ENCODE measurements at regions not wholly inside any gene's neighbourhood (a gene's known extent, or its start where the extent isn't known, plus 50 kb on each side); places are given as distances from the start of the nearest gene placed in this dataset.
A peak's percentile ranks its signal among the peaks of the same experiment; 100 is the strongest.

DNA sequence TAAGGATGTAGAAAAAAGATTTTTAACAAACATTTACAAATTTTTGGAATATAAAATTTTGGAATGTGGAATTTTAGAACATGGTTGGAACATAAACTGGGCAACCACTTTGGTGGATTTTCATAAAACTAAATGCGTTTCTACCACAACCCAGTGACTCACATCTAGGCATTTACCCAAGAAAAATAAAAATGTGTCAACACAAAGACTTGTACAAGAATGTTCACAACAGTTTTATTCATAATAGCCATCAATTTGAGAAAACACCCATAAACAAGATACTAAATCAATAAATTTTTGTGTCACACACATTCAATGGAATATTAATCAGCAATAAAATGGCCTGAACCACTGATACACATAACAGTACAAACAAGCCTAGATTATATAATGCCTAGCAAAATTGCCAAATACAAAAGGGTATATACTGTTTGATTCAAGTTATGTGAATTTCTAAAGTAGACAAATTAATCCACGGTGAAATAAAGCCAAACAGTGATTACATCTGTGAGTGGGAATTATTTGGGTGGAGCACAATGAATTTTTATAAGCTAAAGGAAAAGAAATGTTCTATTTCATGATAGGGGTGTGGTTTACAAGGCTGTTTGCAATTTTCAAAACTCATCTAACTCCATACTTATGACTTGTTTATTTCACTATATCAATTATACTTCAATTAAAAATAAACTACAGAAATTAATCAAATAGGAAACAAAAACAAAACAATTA lies 415.2 kb upstream of the OR4E1 start:
- DNase-seq = no peak

DNA sequence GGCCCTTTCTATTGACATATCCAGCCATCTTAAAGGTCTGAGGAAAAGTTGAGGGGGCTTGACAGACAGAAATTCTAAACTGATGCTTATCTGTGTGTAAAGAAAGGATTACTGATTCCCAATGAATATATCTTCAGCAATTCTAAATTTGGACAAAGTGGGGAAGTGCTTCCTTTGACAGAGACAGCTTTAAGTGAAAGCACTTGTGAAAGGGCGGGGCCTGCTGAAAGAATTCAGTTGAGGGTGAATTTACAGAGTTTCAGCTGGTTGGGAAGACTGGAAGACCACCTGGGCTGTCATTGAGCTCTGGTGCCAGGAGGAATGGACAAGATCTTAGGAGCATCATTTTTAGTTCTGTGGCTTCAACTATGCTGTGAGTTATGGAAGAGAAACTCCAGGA lies 412.5 kb upstream of the OR4E1 start:
- DNase-seq = no peak

- peak; percentile 18 for DNase-seq
Observed at GRCh38 chr14:22084393-22085281, 411.0 kb upstream of the OR4E1 start.

GRCh38 chr14:22081337-22081736 lies 407.7 kb upstream of the OR4E1 start:
- DNase-seq = no peak

GRCh38 chr14:22079766-22080165 lies 406.1 kb upstream of the OR4E1 start:
- no peak for DNase-seq

- DNase-seq = no peak
Observed at GRCh38 chr14:22073801-22074200, 400.2 kb upstream of the OR4E1 start.

GRCh38 chr14:22071006-22071405 lies 397.4 kb upstream of the OR4E1 start:
- DNase-seq = no peak

GRCh38 chr14:22070119-22070982 lies 396.7 kb upstream of the OR4E1 start:
- DNase-seq = no peak

GRCh38 chr14:22065347-22065746 lies 391.7 kb upstream of the OR4E1 start:
- DNase-seq = no peak

DNA sequence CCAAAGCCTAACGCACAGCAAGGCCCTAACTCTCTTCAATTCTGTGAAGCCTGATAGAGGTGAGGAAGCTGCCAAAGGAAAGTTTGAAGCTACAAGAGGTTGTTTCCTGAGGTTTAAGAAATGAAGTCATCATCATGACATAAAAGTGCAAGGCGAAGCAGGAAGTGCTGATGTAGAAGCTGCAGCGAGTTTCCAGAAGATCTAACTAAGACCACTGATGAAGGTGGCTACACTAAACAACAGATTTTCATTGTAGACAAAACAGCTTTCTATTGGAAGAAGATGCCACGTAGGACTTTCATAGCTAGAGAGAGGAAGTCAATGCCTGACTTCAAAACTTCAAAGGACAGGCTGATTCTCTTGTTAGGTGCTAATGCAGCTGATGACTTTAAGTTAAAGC lies 385.6 kb upstream of the OR4E1 start:
- no peak for DNase-seq

- DNase-seq = no peak
Observed at GRCh38 chr14:22052795-22053194, 379.2 kb upstream of the OR4E1 start.

DNA sequence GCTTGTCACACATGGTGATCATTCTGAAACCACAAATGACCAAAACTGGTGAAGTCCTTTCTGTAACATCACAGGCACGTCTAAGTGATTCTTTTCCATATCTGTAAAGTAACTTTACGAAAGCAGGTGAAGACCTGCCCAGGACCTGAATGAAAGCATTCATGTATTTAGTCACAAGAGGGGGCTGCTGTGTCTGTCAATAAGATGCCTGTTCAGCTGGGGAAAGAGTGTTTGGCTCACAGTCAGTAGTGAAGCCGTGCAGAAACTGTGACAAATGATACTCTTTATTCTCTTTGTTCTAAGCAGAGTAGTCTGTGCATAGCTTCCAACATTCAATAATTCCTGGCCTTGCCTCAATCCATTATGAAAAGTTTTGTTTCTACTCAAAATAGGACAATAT lies 373.5 kb upstream of the OR4E1 start:
- DNase-seq = no peak

DNA sequence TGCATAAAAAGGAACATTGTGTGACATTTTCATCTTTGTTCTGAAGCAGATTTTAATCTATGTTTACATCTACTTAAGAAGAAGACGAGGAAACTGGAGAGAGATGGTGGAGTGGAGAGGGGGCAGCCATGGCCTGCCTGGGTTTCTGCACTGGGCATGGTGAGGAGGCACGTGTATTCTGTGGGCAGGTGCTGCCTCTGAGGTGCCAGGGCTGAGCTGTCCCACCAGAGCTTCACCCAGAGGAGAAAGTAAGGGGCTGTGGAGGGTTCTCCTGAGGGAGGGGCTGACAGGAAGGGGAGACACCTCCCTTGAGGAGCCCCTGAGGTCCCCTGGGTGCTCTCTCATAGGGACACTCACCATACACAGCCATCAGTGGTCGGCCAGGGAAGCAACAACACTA lies 372.4 kb upstream of the OR4E1 start:
- DNase-seq = no peak

GRCh38 chr14:22044193-22044592 lies 370.6 kb upstream of the OR4E1 start:
- no peak for DNase-seq

GRCh38 chr14:22040781-22041125 lies 367.1 kb upstream of the OR4E1 start:
- no peak for DNase-seq

GRCh38 chr14:22039938-22040780 lies 366.5 kb upstream of the OR4E1 start:
- no peak for DNase-seq

- DNase-seq = no peak
Observed at GRCh38 chr14:22036541-22037239, 363.1 kb upstream of the OR4E1 start.

- DNase-seq = no peak
Observed at GRCh38 chr14:22026527-22026926, 352.9 kb upstream of the OR4E1 start.

- DNase-seq = no peak
Observed at GRCh38 chr14:22025879-22026278, 352.3 kb upstream of the OR4E1 start.

- DNase-seq = no peak
Observed at GRCh38 chr14:22024137-22024536, 350.5 kb upstream of the OR4E1 start.

DNA sequence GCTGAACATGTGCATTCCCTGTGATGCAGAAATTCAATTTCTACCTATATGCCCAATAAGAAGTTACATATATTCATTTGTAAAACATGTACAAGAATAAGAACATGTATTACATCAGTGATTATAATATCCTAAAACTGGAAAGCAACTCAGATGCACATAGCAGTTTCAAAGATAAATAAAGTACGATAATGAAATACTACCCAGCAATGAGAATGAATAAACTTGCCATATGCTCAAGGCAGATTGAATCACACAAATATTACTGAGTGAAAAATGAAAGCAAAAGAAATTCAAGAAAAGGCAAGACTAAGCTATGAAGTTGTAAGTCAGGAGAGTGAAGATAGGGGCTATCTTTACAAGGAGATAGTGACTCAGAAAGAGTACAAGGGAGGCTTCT lies 345.3 kb upstream of the OR4E1 start:
- DNase-seq = no peak

GRCh38 chr14:22012452-22012851 lies 338.8 kb upstream of the OR4E1 start:
- DNase-seq = no peak

Data from COR-L47 (cell line).